HG03196 (cell line): ENCODE measurements at regions not wholly inside any gene's neighbourhood (a gene's known extent, or its start where the extent isn't known, plus 50 kb on each side); places are given as distances from the start of the nearest gene placed in this dataset.

Experiments
- ATAC-seq: cut with Tn5 transposase; IDR thresholded peaks from one replicate; pipeline ENCODE4 v1.9.1; 2021; ENCODE audit not compliant: unreplicated experiment

GRCh38 chr13:73902847-73903246, 231.4 kb downstream of the KLF12 start:
- ATAC-seq: no peak

DNA sequence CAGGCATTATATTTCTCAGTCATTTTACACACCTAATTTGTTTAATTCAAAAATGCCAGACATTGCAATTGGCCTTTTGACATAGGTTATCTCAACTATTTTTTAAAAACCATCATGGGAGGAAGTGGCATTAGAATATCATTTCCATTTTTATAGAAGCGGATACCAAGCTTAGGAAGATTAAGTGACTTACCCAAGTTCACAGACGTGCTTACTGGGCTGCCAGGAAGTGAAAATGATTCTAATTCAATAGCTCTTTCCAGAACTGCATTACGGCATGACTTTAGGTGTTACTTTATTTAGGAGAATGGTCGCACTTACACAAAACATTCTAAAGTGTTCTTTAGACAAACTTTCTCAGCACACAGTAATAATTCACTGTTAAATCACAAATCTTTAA, 231.9 kb downstream of the KLF12 start:
- ATAC-seq: no peak

DNA sequence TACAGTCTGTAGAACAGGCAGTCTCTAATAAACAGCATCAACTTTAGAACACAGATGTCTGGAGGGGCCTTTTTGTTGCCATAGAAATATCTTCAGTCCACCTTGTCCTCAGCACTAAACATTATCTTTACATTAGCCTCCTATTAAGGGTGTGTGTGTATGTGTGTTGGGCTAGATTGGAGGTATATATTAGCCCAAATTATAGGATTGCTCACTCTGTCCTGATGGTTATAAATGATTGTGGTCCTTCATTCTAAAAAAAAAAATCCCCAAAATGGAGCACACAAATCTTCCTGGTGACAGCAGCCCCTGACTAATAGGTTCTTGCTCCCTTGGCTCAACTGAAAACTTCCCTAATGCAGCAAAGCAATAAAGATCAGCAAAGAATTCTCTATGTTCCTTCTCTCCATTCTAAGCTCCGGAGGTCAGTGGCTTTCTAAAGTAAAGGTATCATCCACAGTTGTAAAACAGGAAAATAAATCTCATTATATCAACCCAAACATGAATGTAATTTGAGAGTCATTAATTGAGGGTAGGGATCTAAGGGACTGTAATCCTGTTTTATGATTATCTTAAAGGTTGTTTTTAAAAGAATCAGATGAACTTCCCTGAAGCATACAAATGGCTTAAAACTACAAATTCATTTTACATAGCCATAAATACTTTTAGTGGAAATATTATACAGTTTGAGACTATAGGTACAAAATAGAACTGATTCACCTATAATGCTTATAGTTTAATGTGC, 232.7 kb downstream of the KLF12 start:
- no peak for ATAC-seq

DNA sequence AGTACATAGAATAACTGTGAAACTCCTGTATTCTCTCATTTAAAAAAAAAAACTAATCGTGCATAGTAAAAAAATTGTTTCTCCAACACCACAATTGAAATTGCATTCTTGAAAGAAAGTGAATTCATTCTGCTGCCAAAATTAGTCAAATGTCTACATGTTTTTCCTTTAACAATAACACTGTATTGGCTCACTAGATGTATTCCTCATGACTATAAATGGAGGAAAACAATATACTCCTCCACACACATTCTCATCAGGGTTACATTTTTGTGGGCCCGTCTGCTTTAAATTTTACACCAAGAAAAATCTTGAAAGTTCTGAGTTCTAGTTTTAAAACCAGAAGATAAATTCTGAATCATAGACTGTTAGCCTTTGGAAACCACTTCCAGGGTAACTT, 233.6 kb downstream of the KLF12 start:
- no peak for ATAC-seq

DNA sequence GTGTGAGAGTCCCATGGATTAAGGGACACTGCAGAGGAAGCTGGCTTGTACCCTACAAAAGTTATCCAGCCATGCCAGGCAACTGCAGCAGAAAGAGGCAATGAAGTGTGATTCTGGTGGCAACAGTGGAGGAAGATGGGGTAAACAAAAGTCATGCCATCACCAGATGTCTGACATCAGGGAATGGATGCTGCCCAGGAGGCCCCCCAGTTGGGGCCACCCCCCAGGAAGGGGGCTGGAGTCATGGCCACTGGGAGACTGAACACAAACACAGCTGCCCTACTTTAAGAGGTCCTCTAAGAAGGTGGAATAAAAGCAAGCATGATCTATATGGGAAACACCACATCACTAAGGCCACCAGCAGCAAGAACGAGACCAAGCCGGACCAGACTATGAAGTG, 235.3 kb downstream of the KLF12 start:
- ATAC-seq: no peak

DNA sequence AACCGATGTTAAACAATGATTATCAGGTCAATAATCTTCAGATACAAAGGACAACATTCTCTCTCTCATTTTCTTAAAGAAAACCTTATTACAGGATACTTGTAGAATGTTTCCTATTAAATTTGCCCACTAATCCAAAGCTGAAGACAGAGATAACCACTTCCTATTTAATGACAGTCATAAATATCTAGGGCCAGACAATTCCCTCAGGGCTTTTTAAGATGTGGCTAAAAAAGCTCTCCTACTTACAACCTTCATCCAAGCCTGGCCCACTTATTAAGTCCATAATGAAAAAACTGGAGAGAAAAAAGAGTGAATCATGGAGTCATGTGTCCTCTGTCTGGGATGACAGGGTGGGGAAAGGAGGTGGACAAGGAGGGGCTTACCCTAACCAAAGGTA, 235.9 kb downstream of the KLF12 start:
- no peak for ATAC-seq

- ATAC-seq: no peak
Measured at GRCh38 chr13:73894995-73895571, 239.1 kb downstream of the KLF12 start.

DNA sequence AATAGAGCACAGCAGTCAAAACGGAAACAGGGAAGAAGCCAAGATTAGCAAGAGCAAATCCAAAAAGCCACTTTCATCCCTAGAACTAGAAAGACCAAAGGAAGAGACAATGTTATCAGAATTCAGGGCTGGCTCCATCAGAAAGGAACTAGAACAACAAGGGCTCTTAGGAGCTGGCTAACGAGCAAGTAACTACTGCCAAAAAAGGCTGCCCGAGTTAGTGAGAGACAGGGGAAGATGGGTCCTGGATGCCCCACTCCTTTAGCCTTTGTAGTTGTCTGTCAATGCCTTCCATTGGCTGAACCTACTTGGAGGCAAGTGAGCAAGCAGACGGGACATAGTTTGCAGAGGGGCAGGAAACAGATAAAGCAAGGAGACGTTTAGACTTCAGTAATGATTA, 240.4 kb downstream of the KLF12 start:
- no peak for ATAC-seq

GRCh38 chr13:73891805-73892204, 242.4 kb downstream of the KLF12 start:
- no peak for ATAC-seq

DNA sequence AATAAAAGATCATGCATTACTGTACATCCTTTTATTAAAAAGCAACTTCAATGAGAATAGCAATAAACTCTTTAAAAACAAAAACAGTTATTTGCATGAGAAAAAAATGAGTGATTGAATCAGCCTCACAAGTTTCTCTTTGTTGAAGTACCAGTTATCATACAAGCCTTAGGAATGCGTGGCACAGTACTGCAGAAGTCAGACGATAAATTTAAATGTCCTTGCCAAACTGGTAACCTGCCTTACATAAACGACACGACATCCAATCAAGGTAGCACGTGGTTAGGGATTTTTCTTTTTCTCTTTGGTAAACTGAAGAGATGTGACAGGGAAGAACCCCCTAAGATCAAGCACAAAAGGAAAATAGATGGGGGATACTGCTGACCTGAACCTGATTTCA, 251.0 kb downstream of the KLF12 start:
- ATAC-seq: no peak

DNA sequence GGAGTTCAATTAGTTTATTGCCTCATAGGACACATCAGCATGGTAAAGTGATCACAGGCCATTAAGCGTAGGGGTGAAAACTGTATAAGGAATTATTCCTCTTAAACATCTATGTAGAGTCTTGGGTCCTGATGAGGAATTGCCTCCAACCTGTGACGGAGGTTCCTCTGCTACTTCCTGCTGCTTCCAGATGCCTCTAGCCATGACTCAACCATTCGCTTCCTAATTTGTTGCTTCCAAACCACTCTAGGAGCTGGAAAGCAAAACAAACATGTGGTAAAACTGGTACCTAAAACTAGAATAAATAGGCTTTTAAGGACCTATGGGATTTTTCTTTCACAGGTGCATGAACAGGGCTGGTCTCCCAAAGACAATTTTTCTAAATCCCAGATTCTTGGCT, 253.8 kb downstream of the KLF12 start:
- ATAC-seq: no peak

DNA sequence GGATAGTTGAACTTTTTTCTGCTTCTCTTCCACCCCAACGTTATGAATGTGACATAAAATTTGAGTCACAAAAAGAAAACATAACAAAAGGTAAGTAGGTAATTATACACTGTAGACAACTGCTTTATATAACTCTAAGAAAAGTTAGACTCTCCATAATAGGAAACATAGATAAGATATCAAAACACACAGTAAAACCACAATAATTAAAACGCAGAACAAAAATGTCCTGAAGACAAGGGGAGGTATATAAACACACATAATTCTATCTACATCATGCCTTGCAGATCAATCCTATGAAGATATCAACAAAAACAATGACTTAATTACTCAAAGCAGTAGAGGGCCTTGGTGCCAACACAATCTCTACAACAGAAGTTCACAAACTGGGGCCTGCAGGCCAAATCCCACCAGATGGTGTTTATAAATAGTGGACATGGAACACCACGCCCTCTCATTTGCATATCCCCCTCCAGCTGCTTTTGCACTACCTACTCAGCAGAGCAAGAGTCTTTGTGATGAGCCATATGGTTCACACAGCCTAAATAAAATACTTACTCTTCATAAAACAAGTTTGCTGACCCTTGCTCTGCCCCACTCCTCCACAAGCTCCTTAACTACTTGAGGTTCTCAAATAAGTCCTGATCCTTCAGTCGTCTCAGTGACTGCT, 254.7 kb downstream of the KLF12 start:
- no peak for ATAC-seq

DNA sequence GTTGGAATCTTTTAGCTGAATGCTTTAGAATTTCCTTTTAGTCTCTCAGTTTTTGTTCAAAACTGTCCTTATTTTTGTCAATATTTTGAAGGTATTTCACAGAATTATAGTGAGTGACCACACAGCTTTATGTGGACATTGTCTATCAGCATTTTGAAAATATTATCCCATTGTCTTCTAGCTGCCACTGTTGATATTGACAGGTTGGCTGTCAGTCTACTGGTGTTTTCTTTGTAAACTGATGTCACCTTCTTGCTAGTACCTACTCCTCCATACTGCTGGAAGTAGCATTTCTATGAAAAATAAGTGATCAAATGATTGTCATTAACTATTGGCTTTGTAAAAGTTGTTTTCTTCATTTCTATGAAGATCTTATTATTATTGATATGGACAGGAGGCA, 256.8 kb downstream of the KLF12 start:
- no peak for ATAC-seq

DNA sequence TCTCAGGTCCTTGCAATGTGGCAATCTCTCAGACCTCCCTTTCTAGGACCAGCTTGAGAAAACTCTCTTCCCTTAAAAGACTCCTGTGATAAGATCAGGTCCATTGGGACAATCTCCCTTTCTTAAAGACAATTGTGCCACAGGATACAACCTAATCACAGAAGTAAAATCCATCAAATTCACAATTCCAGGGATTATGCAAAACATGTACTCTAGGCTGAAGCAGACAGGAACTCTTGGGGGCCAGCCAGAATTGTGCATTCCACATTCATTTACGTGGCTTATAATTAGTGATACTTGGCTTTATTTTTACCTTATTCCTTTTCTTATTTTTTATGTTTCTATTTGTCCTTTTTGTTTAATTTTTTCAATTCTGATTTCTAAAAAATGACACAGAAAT, 257.9 kb downstream of the KLF12 start:
- ATAC-seq: no peak

DNA sequence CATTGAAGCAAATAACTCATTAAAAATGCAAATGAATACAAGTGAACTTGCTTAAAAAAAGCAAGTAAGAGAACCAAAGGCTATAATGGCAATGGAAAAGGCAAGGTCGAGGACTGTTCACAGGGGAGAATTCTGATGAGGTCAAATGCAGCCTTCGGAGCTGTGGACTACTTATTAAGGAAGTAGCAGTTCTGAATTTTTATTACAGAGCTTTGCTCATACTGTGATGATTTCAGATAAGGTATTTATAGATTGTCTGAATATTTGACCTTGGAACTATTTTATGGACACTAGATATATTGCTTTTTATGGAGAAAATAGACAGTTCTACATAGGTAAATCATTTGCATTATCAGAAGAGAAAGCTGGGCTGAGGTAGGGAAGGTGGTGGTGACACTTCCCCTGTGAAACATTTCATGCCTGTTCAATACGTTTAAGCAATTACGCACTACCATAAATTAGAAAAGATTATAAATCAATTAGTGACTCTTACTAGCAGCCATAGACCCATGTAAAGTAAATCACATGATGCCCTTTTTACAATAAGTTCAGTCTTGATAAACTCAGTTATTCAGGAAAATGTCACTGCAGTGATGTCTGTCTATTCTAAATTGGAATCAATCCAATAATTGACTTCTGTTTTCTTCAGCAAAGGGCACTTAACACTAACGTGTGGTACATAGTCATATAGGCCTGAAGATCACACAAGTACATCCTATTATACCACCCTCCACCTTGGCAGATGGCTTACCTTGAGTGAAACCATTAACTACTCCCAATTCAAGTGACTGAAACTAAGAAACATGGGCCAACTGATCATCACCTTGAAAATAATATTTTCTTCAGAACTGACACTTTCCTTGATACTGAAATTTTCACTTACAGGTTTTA, 260.0 kb downstream of the KLF12 start:
- peak; percentile 52 for ATAC-seq

- ATAC-seq: no peak
Measured at GRCh38 chr13:73872397-73872796, 261.8 kb downstream of the KLF12 start.

- ATAC-seq: no peak
Measured at GRCh38 chr13:73870970-73871935, 263.0 kb downstream of the KLF12 start.

DNA sequence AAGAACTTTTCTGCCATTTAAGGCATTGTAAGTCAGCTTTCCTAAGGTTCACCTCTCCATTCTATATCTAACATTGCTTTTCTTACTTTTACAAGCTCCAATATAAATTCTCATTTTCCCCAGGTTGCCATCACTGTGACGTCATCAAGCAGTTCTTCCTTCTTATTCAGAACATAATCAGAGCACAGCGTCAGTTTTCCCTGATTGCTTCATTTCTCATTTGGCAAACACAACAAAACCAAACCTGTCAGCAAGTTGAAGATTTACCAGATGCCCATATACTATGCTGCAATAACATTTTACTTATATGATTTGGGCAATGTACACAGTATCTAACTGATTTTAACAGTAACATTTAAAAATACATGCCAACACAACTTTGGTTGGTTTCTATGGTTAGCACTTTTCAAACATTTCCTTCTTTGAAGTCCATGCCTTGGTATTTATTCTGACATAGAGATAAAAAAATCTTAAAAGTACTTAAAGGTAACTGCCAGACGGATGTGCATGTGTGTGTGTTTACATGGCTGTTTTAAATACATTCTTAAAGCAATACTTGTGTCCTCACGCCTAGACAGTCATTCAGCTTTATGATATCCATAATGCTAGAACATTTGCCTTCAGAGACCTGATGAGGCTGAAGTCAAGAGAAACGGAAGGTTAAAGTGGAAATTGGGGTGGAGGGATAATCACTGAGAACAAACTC, 264.0 kb downstream of the KLF12 start:
- no peak for ATAC-seq

GRCh38 chr13:73865027-73865426, 269.2 kb downstream of the KLF12 start:
- ATAC-seq: no peak

- no peak for ATAC-seq
Measured at GRCh38 chr13:73861136-73861535, 273.1 kb downstream of the KLF12 start.
